GM23338 (cell line): ENCODE measurements at regions not wholly inside any gene's neighbourhood (a gene's known extent, or its start where the extent isn't known, plus 50 kb on each side); places are given as distances from the start of the nearest gene placed in this dataset.
"Not testable (repeated sequence)": the region's sequence is repeated elsewhere in the genome, so short reads cannot be mapped to it uniquely, and the experiment has no call there.

Experiments
- ATAC-seq: fragments of 200-7000 bp; cut with Tn5 transposase; 3 replicates; pipeline ENCODE4 v1.9.1; 2020
- DNase-seq: peaks from one replicate; pipeline ENCODE4 v3.0.0-alpha.2; 2015; ENCODE audit warnings: low spot score
- H2AFZ ChIP-seq: fragments of 200-600 bp; sonication (generic); 2 replicates; pipeline ENCODE4 v1.8.0; 2016; ENCODE audit warnings: antibody characterized with exemption, mild to moderate bottlenecking, moderate library complexity
- H3F3A ChIP-seq: fragments of 200-600 bp; sonication (generic); replicated peaks from 2 replicates; pipeline ENCODE4 v1.8.0; 2017; ENCODE audit warnings: antibody characterized with exemption, mixed run types, low read depth
- H3K27ac ChIP-seq: fragments of 200-600 bp; sonication (generic); 2 replicates; pipeline ENCODE4 v1.6.1; 2016; ENCODE audit warnings: low read depth
- H3K27me3 ChIP-seq: fragments of 200-600 bp; sonication (generic); 2 replicates; pipeline ENCODE4 v1.8.0; 2016; ENCODE audit warnings: mild to moderate bottlenecking, mixed run types, moderate library complexity; ENCODE audit not compliant: insufficient read depth
- H3K36me3 ChIP-seq: fragments of 200-600 bp; sonication (generic); 2 replicates; pipeline ENCODE4 v1.8.0; 2016; ENCODE audit warnings: mild to moderate bottlenecking; ENCODE audit not compliant: insufficient read depth
- H3K4me1 ChIP-seq: fragments of 200-600 bp; sonication (generic); 2 replicates; pipeline ENCODE4 v1.8.0; 2016; ENCODE audit warnings: mild to moderate bottlenecking, moderate library complexity; ENCODE audit not compliant: insufficient read depth
- H3K4me2 ChIP-seq: fragments of 200-600 bp; sonication (generic); 2 replicates; pipeline ENCODE4 v1.7.1; 2017; ENCODE audit warnings: mixed run types
- H3K4me3 ChIP-seq: fragments of 200-600 bp; sonication (generic); 2 replicates; pipeline ENCODE4 v1.6.1; 2016; ENCODE audit warnings: mixed run types
- H3K79me2 ChIP-seq: fragments of 200-600 bp; sonication (generic); replicated peaks from 2 replicates; pipeline ENCODE4 v1.8.0; 2017; ENCODE audit warnings: mild to moderate bottlenecking; ENCODE audit not compliant: insufficient read depth
- H3K9me2 ChIP-seq: fragments of 200-600 bp; sonication (generic); 2 replicates; pipeline ENCODE4 v1.8.0; 2017; ENCODE audit not compliant: insufficient read depth
- H4K20me1 ChIP-seq: fragments of 200-600 bp; sonication (generic); replicated peaks from 2 replicates; pipeline ENCODE4 v1.8.0; 2017; ENCODE audit warnings: mild to moderate bottlenecking; ENCODE audit not compliant: insufficient read depth
- H3K27ac Mint-ChIP-seq: 2 replicates; pipeline ENCODE4 v1.8.0; 2020; ENCODE audit warnings: inconsistent platforms, mild to moderate bottlenecking, moderate library complexity, mixed read lengths
- H3K27me3 Mint-ChIP-seq: 3 replicates; pipeline ENCODE4 v1.8.0; 2022; ENCODE audit warnings: low read depth, mild to moderate bottlenecking, moderate library complexity, mixed read lengths, inconsistent platforms; ENCODE audit not compliant: insufficient read depth, poor library complexity
- H3K36me3 Mint-ChIP-seq: 3 replicates; pipeline ENCODE4 v1.8.0; 2021; ENCODE audit warnings: low read depth, mild to moderate bottlenecking, inconsistent platforms, moderate library complexity, mixed read lengths
- H3K4me1 Mint-ChIP-seq: 3 replicates; pipeline ENCODE4 v1.8.0; 2020; ENCODE audit warnings: mild to moderate bottlenecking, inconsistent platforms, mixed read lengths
- H3K4me3 Mint-ChIP-seq: 3 replicates; pipeline ENCODE4 v1.8.0; 2021; ENCODE audit warnings: moderate library complexity, mild to moderate bottlenecking, inconsistent platforms, mixed read lengths
- H3K9me3 Mint-ChIP-seq: 3 replicates; pipeline ENCODE4 v1.8.0; 2020; ENCODE audit warnings: moderate library complexity, mild to moderate bottlenecking, inconsistent platforms, mixed read lengths
- ETS1 ChIP-seq: IDR thresholded peaks from 2 replicates; pipeline ENCODE4 v1.6.1; 2016; ENCODE audit warnings: antibody characterized with exemption
- EZH2 ChIP-seq: fragments of 200-600 bp; sonication (generic); IDR thresholded peaks from one replicate; pipeline ENCODE4 v1.8.0; 2017; ENCODE audit warnings: antibody characterized with exemption, mild to moderate bottlenecking, low read depth; ENCODE audit not compliant: unreplicated experiment
- EZH2phosphoT487 ChIP-seq: fragments of 200-600 bp; sonication (generic); IDR thresholded peaks from one replicate; pipeline ENCODE4 v1.8.1; 2018; ENCODE audit warnings: antibody characterized with exemption; ENCODE audit not compliant: unreplicated experiment
- NANOG ChIP-seq: IDR thresholded peaks from 2 replicates; pipeline ENCODE4 v1.6.1; 2016; ENCODE audit warnings: antibody characterized with exemption, borderline replicate concordance
- REST ChIP-seq: IDR thresholded peaks from one replicate; pipeline ENCODE4 v1.6.1; 2018; ENCODE audit warnings: antibody characterized with exemption; ENCODE audit not compliant: unreplicated experiment
- STAT1 ChIP-seq: IDR thresholded peaks from one replicate; pipeline ENCODE4 v1.6.1; 2016; ENCODE audit warnings: antibody characterized with exemption; ENCODE audit not compliant: unreplicated experiment
- ZNF114 ChIP-seq: fragments of 250-450 bp; sonication (Bioruptor Pico); IDR thresholded peaks from 2 replicates; pipeline ENCODE4 v1.5.0; 2020; ENCODE audit warnings: mild to moderate bottlenecking, moderate library complexity
- ZNF331 ChIP-seq: fragments of 250-450 bp; sonication (Bioruptor Pico); IDR thresholded peaks from 2 replicates; pipeline ENCODE4 v1.5.0; 2020; ENCODE audit warnings: low read depth, mild to moderate bottlenecking, moderate library complexity
- TF ChIP-seq, protein P1 (sequence below): fragments of 250-450 bp; sonication (Bioruptor Pico); IDR thresholded peaks from 2 replicates; pipeline ENCODE4 v1.5.0; 2020; ENCODE audit warnings: mild to moderate bottlenecking, moderate library complexity
- TF ChIP-seq, protein P2 (sequence below), 2 experiments: fragments of 200-600 bp in 1 of 2; sonication (generic) in 1 of 2; conservative IDR thresholded peaks; 2 replicates each; pipeline versions ENCODE4 v1.5.1 to v1.6.1; 2016 to 2017; ENCODE audit warnings: antibody characterized with exemption in 2 of 2, low read depth in 2 of 2, mild to moderate bottlenecking in 2 of 2, moderate library complexity in 1 of 2

DNA sequence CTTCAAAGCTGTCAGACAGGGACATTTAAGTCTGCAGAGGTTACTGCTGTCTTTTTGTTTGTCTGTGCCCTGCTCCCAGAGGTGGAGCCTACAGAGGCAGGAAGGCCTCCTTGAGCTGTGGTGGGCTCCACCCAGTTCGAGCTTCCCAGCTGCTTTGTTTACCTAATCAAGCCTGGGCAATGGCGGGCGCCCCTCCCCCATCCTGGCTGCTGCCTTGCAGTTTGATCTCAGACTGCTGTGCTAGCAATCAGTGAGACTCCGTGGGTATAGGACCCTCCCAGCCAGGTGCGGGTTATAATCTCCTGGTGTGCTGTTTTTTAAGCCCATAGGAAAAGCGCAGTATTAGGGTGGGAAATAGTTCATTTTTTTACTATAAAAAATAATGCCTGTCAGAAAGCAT lies 894.2 kb downstream of the EFNA5 start:
- H3K9me2 ChIP-seq, H3F3A ChIP-seq, H4K20me1 ChIP-seq, H3K4me3 Mint-ChIP-seq, H3K4me2 ChIP-seq, H3K27ac ChIP-seq, H3K4me1 ChIP-seq, H3K79me2 ChIP-seq, H3K27ac Mint-ChIP-seq, H3K4me1 Mint-ChIP-seq, H3K27me3 Mint-ChIP-seq, DNase-seq, ATAC-seq, H2AFZ ChIP-seq, H3K27me3 ChIP-seq, H3K36me3 ChIP-seq, H3K4me3 ChIP-seq: not testable (repeated sequence)
- Mint-ChIP-seq H3K9me3 (peaks cover 21% of the 10 kb centered on the region), H3K36me3 (peaks cover 10% of the 10 kb centered on the region; the same call in 2 of the 3 replicates)

DNA sequence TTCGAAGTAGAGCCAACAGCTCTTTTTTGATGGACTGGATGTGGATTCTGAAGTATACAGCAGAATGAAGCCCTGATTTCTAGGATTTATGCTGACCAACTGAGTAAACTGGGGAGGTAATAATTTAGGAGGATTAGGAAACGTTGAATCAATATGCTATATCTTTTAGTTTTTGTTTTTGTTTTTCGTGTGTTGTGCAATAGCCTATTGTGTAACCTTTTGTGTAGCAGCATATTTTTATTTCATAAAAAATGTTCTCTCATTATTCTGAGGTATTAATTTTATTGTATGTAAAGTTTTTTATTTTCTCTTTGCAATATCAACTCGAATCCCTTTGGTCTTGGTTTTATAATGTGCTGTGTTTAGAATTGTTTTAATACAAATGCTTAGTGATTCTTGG lies 902.3 kb downstream of the EFNA5 start:
- Histone ChIP-seq H3K36me3 (no peaks in the 10 kb centered on the region; the same call in 1 of the 2 replicates), H3K4me2 (no peak overlapping the region), H2AFZ (no peak overlapping the region), H4K20me1 (no peaks in the 10 kb centered on the region), H3F3A (no peaks in the 10 kb centered on the region), H3K9me2 (no peaks in the 10 kb centered on the region), H3K27ac (no peak overlapping the region), H3K79me2 (no peaks in the 10 kb centered on the region), H3K4me1 (no peaks in the 10 kb centered on the region), H3K4me3 (no peak overlapping the region), H3K27me3 (no peaks in the 10 kb centered on the region)
- Mint-ChIP-seq H3K27me3 (no peaks in the 10 kb centered on the region), H3K4me3 (no peak overlapping the region), H3K27ac (no peak overlapping the region), H3K9me3 (no peaks in the 10 kb centered on the region; the same call in 2 of the 3 replicates), H3K4me1 (no peaks in the 10 kb centered on the region), H3K36me3 (no peaks in the 10 kb centered on the region)
- DNase-seq: no peak
- ATAC-seq: no peak
- TF ChIP-seq EZH2 (no peak), STAT1 (no peak), REST (no peak), ZNF114 (CRISPR knock-in tag) (no peak), ZNF331 (no peak), NANOG (no peak), EZH2phosphoT487 (no peak), ETS1 (no peak)
- TF ChIP-seq, protein P1, sequence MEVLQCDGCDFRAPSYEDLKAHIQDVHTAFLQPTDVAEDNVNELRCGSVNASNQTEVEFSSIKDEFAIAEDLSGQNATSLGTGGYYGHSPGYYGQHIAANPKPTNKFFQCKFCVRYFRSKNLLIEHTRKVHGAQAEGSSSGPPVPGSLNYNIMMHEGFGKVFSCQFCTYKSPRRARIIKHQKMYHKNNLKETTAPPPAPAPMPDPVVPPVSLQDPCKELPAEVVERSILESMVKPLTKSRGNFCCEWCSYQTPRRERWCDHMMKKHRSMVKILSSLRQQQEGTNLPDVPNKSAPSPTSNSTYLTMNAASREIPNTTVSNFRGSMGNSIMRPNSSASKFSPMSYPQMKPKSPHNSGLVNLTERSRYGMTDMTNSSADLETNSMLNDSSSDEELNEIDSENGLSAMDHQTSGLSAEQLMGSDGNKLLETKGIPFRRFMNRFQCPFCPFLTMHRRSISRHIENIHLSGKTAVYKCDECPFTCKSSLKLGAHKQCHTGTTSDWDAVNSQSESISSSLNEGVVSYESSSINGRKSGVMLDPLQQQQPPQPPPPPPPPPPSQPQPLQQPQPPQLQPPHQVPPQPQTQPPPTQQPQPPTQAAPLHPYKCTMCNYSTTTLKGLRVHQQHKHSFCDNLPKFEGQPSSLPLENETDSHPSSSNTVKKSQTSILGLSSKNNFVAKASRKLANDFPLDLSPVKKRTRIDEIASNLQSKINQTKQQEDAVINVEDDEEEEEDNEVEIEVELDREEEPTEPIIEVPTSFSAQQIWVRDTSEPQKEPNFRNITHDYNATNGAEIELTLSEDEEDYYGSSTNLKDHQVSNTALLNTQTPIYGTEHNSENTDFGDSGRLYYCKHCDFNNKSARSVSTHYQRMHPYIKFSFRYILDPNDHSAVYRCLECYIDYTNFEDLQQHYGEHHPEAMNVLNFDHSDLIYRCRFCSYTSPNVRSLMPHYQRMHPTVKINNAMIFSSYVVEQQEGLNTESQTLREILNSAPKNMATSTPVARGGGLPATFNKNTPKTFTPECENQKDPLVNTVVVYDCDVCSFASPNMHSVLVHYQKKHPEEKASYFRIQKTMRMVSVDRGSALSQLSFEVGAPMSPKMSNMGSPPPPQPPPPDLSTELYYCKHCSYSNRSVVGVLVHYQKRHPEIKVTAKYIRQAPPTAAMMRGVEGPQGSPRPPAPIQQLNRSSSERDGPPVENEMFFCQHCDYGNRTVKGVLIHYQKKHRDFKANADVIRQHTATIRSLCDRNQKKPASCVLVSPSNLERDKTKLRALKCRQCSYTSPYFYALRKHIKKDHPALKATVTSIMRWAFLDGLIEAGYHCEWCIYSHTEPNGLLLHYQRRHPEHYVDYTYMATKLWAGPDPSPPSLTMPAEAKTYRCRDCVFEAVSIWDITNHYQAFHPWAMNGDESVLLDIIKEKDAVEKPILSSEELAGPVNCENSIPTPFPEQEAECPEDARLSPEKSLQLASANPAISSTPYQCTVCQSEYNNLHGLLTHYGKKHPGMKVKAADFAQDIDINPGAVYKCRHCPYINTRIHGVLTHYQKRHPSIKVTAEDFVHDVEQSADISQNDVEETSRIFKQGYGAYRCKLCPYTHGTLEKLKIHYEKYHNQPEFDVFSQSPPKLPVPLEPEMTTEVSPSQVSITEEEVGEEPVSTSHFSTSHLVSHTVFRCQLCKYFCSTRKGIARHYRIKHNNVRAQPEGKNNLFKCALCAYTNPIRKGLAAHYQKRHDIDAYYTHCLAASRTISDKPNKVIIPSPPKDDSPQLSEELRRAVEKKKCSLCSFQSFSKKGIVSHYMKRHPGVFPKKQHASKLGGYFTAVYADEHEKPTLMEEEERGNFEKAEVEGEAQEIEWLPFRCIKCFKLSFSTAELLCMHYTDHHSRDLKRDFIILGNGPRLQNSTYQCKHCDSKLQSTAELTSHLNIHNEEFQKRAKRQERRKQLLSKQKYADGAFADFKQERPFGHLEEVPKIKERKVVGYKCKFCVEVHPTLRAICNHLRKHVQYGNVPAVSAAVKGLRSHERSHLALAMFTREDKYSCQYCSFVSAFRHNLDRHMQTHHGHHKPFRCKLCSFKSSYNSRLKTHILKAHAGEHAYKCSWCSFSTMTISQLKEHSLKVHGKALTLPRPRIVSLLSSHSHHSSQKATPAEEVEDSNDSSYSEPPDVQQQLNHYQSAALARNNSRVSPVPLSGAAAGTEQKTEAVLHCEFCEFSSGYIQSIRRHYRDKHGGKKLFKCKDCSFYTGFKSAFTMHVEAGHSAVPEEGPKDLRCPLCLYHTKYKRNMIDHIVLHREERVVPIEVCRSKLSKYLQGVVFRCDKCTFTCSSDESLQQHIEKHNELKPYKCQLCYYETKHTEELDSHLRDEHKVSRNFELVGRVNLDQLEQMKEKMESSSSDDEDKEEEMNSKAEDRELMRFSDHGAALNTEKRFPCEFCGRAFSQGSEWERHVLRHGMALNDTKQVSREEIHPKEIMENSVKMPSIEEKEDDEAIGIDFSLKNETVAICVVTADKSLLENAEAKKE: no peak
- TF ChIP-seq, protein P2, sequence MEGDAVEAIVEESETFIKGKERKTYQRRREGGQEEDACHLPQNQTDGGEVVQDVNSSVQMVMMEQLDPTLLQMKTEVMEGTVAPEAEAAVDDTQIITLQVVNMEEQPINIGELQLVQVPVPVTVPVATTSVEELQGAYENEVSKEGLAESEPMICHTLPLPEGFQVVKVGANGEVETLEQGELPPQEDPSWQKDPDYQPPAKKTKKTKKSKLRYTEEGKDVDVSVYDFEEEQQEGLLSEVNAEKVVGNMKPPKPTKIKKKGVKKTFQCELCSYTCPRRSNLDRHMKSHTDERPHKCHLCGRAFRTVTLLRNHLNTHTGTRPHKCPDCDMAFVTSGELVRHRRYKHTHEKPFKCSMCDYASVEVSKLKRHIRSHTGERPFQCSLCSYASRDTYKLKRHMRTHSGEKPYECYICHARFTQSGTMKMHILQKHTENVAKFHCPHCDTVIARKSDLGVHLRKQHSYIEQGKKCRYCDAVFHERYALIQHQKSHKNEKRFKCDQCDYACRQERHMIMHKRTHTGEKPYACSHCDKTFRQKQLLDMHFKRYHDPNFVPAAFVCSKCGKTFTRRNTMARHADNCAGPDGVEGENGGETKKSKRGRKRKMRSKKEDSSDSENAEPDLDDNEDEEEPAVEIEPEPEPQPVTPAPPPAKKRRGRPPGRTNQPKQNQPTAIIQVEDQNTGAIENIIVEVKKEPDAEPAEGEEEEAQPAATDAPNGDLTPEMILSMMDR (conservative IDR thresholded peaks at IDR 0.05; ENCODE audit: low read depth in 2 of 2): no peak
